ENCODE measurements at regions not wholly inside any gene's neighbourhood (a gene's known extent, or its start where the extent isn't known, plus 50 kb on each side); places are given as distances from the start of the nearest gene placed in this dataset.

DNA sequence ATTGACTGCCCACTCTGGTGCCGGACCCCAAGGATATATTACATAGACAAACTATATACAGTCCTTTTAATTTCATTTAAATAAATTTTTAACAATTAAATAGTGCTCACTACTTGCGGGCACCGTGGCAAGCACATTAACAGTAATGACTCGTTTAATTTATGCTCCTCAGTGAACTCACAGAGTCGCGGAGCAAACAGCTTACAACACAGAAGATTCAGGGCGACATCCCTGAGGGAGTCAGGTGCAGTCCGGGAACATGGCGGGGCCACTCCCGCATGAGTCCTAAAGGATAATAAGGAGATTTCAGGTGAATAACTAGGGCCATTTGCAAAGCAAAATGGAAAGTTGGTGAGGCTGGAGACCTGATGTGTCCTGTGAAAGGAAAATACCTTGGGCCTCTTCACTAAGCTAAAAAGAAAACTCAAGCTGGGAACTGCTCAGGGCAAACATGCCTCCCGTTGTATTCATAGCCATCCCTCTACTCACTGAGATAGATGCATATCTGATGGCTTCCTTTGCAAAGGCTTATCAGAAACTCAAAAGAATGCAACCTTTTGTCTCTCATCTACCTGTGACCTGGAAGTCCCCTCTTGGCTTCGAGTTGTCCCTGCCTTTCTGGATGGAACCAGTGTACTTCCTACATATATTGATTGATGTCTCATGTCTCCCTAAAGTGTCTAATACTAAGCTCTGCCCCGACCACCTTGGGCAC, 125.6 kb downstream of the KLF6 start:
- Histone ChIP-seq H3K27me3 (no peaks in the 10 kb centered on the region), H3K36me3 (no peaks in the 10 kb centered on the region), H3K4me3 (no peak overlapping the region), H3K9me3 (no peaks in the 10 kb centered on the region), H3K4me1 (no peaks in the 10 kb centered on the region), H3K27ac (no peak overlapping the region)
- intact Hi-C loops (cut with DNase I; ENCODE audit: low total_unique reads) (no loop called here), in situ Hi-C loops (cut with MboI; ENCODE audit: low pct_ligation_motif_present in 1 of 4, low pct_unique_long_range_greater_than_20kb in 1 of 4, low sequenced_read_pairs in 3 of 4) (no loop called here)
- 89 to 92% methylated on average over 12 to 13 of the region's 13 CpGs for WGBS, 2 donors (ENCODE audit: low coverage in 1 of 2)
- no peak for DNase-seq
- TF ChIP-seq POLR2A (IDR thresholded peaks at IDR 0.05) (no peak), CTCF (IDR thresholded peaks at IDR 0.05) (no peak), EP300 (IDR thresholded peaks at IDR 0.05; ENCODE audit: low read depth) (no peak), POLR2AphosphoS5 (IDR thresholded peaks at IDR 0.05) (no peak)

GRCh38 chr10:3658766-3659165, 126.2 kb downstream of the KLF6 start:
- H3K9me3 ChIP-seq: no peaks in the 10 kb centered on the region
- in situ Hi-C loops (cut with MboI; ENCODE audit: low pct_ligation_motif_present in 1 of 4, low pct_unique_long_range_greater_than_20kb in 1 of 4, low sequenced_read_pairs in 3 of 4): no loop called here
- no peak overlapping the region for H3K4me3 ChIP-seq
- intact Hi-C loops (cut with DNase I; ENCODE audit: low total_unique reads): no loop called here
- H3K27me3 ChIP-seq: no peaks in the 10 kb centered on the region
- WGBS, 2 donors (ENCODE audit: low coverage in 1 of 2): 50 to 60% methylated on average over 1 to 4 of the region's 4 CpGs
- DNase-seq: no peak
- TF ChIP-seq EP300 (IDR thresholded peaks at IDR 0.05; ENCODE audit: low read depth) (no peak), POLR2AphosphoS5 (IDR thresholded peaks at IDR 0.05) (no peak), CTCF (IDR thresholded peaks at IDR 0.05) (no peak), POLR2A (IDR thresholded peaks at IDR 0.05) (no peak)
- H3K4me1 ChIP-seq: no peaks in the 10 kb centered on the region
- H3K36me3 ChIP-seq: no peaks in the 10 kb centered on the region
- no peak overlapping the region for H3K27ac ChIP-seq

DNA sequence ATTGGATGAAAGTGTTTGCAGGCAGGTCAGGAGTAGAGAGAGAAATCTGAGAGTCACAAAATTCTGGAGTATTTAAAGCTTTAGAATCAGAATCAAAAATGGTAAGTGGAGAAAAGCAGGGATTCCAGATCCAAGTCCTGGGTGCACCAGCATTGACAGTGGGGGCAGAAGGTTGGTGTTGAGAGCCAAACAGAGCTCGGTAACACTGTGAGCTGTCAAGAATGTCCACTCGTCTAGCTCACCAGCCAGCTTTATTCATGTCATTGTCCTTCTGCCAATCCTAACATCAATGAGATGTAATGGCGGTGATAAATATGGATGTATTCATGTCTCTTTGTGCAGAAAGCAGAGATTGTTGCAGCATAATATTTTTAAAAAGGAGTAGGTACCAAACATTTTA, 128.8 kb downstream of the KLF6 start:
- H3K36me3 ChIP-seq: no peaks in the 10 kb centered on the region
- in situ Hi-C loops (cut with MboI; ENCODE audit: low pct_ligation_motif_present in 1 of 4, low pct_unique_long_range_greater_than_20kb in 1 of 4, low sequenced_read_pairs in 3 of 4): no loop called here
- DNase-seq: no peak
- H3K27ac ChIP-seq: no peak overlapping the region
- no peaks in the 10 kb centered on the region for H3K9me3 ChIP-seq
- 92 to 100% methylated on average over 3 of the region's 3 CpGs for WGBS, 2 donors (ENCODE audit: low coverage in 1 of 2)
- TF ChIP-seq EP300 (IDR thresholded peaks at IDR 0.05; ENCODE audit: low read depth) (no peak), POLR2A (IDR thresholded peaks at IDR 0.05) (no peak), POLR2AphosphoS5 (IDR thresholded peaks at IDR 0.05) (no peak), CTCF (IDR thresholded peaks at IDR 0.05) (no peak)
- intact Hi-C loops (cut with DNase I; ENCODE audit: low total_unique reads): no loop called here
- H3K4me1 ChIP-seq: no peaks in the 10 kb centered on the region
- H3K27me3 ChIP-seq: no peaks in the 10 kb centered on the region
- H3K4me3 ChIP-seq: no peak overlapping the region

GRCh38 chr10:3655528-3655927, 129.5 kb downstream of the KLF6 start:
- intact Hi-C loops (cut with DNase I; ENCODE audit: low total_unique reads): no loop called here
- no peaks in the 10 kb centered on the region for H3K4me1 ChIP-seq
- H3K9me3 ChIP-seq: no peaks in the 10 kb centered on the region
- H3K36me3 ChIP-seq: no peaks in the 10 kb centered on the region
- no peaks in the 10 kb centered on the region for H3K27me3 ChIP-seq
- in situ Hi-C loops (cut with MboI; ENCODE audit: low pct_ligation_motif_present in 1 of 4, low pct_unique_long_range_greater_than_20kb in 1 of 4, low sequenced_read_pairs in 3 of 4): no loop called here
- DNase-seq: no peak
- TF ChIP-seq POLR2A (IDR thresholded peaks at IDR 0.05) (no peak), POLR2AphosphoS5 (IDR thresholded peaks at IDR 0.05) (no peak), CTCF (IDR thresholded peaks at IDR 0.05) (no peak), EP300 (IDR thresholded peaks at IDR 0.05; ENCODE audit: low read depth) (no peak)
- H3K27ac ChIP-seq: no peak overlapping the region
- WGBS, 2 donors (ENCODE audit: low coverage in 1 of 2): 26 to 29% methylated on average over 6 to 7 of the region's 7 CpGs
- no peak overlapping the region for H3K4me3 ChIP-seq

Data from transverse colon (tissue), 4 donors.